NK-92 treated with Interleukin-12 subunit alpha and Interleukin-12 subunit beta, amount 100 ng/mL, for 24 hours (cell line): ENCODE measurements at regions not wholly inside any gene's neighbourhood (a gene's known extent, or its start where the extent isn't known, plus 50 kb on each side); places are given as distances from the start of the nearest gene placed in this dataset.

Experiments
- DNase-seq: peaks from one replicate; lab custom pipeline; 2025; lab: John Stamatoyannopoulos, UW

GRCh38 chr5:86780018-86780417 lies 162.3 kb downstream of the COX7C start:
- DNase-seq: no peak

- no peak for DNase-seq
These were observed 169.2 kb downstream of the COX7C start for GRCh38 chr5:86786955-86787354.

- DNase-seq: no peak
These were observed 177.9 kb downstream of the COX7C start for GRCh38 chr5:86795659-86796058.

GRCh38 chr5:86797677-86798076 lies 179.9 kb downstream of the COX7C start:
- no peak for DNase-seq

- DNase-seq: no peak
These were observed 188.5 kb downstream of the COX7C start for GRCh38 chr5:86806206-86806605.

GRCh38 chr5:86807046-86808031 lies 189.6 kb downstream of the COX7C start:
- DNase-seq: no peak

GRCh38 chr5:86814315-86814714 lies 196.6 kb downstream of the COX7C start:
- no peak for DNase-seq

GRCh38 chr5:86814907-86815306 lies 197.2 kb downstream of the COX7C start:
- no peak for DNase-seq

GRCh38 chr5:86824637-86825036 lies 206.9 kb downstream of the COX7C start:
- no peak for DNase-seq

- no peak for DNase-seq
These were observed 213.4 kb downstream of the COX7C start for GRCh38 chr5:86831128-86831527.

- DNase-seq: no peak
These were observed 216.1 kb downstream of the COX7C start for GRCh38 chr5:86833868-86834267.

GRCh38 chr5:86837610-86838009 lies 219.9 kb downstream of the COX7C start:
- no peak for DNase-seq

GRCh38 chr5:86838083-86838482 lies 220.3 kb downstream of the COX7C start:
- DNase-seq: no peak

- DNase-seq: no peak
These were observed 223.4 kb downstream of the COX7C start for GRCh38 chr5:86841000-86841644.

- DNase-seq: no peak
These were observed 240.7 kb downstream of the COX7C start for GRCh38 chr5:86858442-86858841.

- DNase-seq: no peak
These were observed 243.8 kb downstream of the COX7C start for GRCh38 chr5:86861512-86861911.

- DNase-seq: no peak
These were observed 244.4 kb downstream of the COX7C start for GRCh38 chr5:86862093-86862492.

- DNase-seq: no peak
These were observed 246.3 kb downstream of the COX7C start for GRCh38 chr5:86864051-86864450.

GRCh38 chr5:86865256-86865785 lies 247.6 kb downstream of the COX7C start:
- no peak for DNase-seq

GRCh38 chr5:86866036-86866435 lies 248.3 kb downstream of the COX7C start:
- DNase-seq: no peak

GRCh38 chr5:86869268-86869667 lies 251.5 kb downstream of the COX7C start:
- no peak for DNase-seq

GRCh38 chr5:86875539-86875938 lies 257.8 kb downstream of the COX7C start:
- no peak for DNase-seq

GRCh38 chr5:86878250-86878649 lies 260.5 kb downstream of the COX7C start:
- DNase-seq: no peak
